Jurkat, Clone E6-1 (cell line): ENCODE measurements at regions not wholly inside any gene's neighbourhood (a gene's known extent, or its start where the extent isn't known, plus 50 kb on each side); places are given as distances from the start of the nearest gene placed in this dataset.
"Not testable (repeated sequence)": the region's sequence is repeated elsewhere in the genome, so short reads cannot be mapped to it uniquely, and the experiment has no call there.

Source experiments
- DNase-seq: peaks from one replicate; pipeline ENCODE4 v3.0.0-alpha.2; 2011; ENCODE audit warnings: low read depth, low spot score
- H3K4me3 ChIP-seq: 2 replicates; pipeline ENCODE4 v1.5.1; 2011; ENCODE audit warnings: mild to moderate bottlenecking, low read length, control low read depth, moderate library complexity

DNA sequence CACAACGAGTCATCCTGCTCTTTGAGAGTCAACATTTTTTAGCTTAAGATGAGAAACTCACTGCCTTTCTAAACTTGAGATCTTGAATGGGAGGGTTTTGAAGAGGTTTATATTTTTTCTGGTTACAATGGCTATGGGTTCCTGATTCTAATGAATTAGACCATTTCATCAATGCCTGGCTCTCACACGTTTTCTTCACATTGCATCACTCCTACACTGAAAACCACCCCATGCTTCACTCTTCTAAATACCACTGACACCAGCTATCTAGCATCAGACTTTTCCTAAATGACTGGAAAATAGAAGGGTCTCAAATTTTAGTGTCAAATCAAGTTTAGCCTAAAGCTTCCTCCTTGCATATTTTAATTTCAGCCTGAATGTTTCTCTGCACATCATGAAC, 606.1 kb upstream of the USP24 start:
- DNase-seq = no peak
- no peak overlapping the region for H3K4me3 ChIP-seq

DNA sequence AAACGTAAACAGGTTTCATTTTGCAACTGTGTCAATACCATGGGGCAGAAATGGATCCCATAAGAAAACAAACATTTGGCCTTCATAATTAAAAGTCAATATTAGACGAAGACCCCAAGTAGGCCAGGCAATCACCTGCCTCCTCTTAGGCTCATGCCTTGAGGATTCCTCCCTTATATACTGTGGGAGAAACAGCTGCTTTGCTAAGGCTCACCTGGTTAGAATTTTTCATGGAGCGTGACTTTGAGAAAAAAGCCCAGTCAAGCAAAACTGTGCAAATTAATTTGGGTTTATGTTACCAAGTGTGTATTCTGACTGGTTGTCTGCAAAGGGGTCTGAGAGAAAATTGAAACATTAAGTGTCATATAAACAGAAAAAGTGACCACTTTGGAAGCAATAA, 605.3 kb upstream of the USP24 start:
- no peak overlapping the region for H3K4me3 ChIP-seq
- no peak for DNase-seq

DNA sequence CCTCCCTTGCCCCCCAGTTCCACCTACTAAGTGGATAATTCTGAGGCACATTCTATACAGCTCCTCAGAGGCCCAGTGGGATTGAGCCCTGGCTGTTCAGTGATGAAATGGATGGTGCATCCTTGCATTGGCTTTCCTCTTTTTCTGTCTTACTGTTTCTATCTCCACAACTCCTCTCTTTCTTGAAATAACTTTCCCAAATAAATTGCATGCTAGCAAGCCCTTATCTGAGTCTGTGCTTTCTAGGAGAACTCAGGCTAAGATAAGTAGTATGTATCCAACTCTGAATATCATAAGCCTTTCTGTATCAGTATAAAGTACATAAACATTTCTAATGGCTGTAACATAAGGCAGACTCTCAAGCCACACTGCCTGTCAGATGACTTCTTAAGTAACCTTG, 603.8 kb upstream of the USP24 start:
- no peak overlapping the region for H3K4me3 ChIP-seq
- DNase-seq = no peak

DNA sequence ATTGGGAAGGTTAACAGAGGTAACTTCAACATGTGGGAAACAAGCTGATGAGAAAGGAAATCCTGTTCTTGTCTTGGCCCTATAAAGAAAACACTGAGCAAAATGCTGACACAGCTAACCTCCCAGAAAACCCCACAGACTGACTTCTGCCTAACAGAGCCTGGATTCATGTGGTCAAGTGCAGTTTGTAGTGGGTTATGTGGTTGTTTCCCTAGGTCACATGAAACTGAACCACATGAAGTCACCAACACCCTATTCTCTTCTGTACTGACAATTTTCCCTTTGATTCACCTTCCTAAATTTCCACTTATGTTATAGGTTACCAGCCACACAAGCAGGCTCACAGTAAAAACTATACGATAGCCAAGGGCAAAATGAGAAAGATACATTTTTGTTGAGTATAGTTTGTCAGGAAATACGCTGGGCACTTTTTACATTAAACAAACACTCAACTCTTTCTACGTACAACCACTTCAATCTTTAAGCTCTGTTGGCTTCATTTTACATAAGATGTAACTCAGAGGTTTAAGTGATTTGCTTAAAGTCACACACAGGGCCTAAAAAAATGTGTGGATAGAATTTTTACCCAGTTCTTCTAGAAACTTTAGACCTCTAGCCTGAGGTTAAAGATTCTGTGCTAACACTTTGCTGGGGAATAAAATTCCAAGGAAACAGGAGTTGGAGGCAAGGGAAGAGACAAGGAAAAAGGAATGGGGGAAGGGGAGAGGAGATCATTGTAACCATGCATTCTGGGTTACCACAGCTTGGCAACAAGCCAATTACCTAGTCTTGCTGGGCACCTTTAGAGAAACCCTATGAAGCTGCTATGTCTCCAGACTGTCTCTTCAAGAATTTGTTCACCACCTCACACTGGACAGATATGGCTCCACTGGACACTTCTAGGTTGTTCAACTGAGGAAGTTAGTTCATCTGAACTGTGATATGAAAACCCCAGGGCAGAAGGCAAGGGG, 601.6 kb upstream of the USP24 start:
- DNase-seq = peak; percentile 84
- H3K4me3 ChIP-seq = no peak overlapping the region

DNA sequence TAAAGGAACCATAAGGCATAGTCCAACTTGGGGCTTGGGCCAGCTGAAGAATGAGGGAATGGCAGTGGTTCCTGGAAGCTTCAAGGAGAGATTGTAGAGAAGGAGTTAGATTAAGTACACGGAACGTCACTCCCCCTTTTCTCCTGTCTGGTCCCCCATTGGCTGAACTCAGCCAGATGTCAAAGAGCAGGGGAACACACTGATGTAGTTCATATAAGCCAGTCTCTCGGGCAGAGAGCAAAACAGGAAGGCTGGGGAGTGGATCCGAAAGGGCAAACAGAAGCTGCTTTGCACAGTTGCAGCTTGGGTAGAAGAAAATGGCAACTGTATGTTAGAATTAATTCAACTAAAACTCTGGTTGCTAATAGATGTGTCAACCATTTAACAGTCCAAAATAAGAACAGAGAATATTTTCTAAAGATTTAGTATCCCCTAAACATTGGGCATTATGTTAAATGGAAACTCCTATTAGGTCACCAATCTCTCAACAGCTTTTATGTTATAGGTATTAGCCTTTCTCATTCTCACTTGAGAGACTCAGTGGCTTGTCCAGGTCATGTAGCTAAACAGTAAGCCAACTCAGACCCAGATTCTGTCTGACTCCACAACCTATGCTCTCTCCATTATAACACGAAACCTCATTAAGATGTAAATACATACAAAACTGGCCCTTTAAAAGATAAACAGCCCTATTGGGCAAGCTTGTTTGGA, 600.7 kb upstream of the USP24 start:
- H3K4me3 ChIP-seq = no peak overlapping the region
- no peak for DNase-seq

DNA sequence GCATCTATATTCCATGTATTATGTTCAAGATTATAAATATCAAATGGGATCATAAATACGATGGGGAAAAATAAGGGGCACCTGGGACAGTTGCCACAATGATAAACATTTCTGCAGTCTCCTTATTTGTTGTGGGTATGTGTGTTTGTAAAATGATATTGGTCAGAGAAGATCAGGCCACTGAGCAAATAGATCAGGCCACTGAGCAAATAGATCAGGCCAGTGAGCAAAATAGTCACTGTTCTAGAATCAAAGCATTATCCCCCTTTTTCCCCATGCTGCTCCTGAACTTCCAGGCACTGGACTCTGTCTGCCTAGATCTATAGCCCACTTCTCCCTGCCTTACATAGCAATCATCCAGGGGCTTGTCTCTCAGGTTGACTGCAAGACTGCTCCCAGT, 599.8 kb upstream of the USP24 start:
- no peak overlapping the region for H3K4me3 ChIP-seq
- DNase-seq = no peak

DNA sequence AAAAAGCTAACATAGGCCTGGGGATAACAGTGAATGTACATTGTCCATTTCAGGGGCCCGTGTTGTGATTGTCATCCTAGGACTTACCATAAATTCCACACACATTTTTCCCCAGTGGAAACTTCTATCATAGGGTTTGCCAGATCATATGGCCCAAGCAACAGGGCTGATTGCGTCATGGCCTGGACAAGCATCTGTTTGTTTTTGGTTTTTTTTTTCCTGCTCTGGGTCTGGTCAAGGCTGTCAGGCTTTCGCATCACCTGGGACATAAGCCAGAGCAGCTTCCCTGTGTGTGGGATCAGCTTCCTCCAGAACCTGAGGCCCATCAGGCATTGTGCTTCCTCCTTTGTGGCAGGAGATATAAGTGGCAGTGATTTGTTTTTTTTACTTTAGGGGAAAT, 598.5 kb upstream of the USP24 start:
- no peak for DNase-seq
- H3K4me3 ChIP-seq = no peak overlapping the region

DNA sequence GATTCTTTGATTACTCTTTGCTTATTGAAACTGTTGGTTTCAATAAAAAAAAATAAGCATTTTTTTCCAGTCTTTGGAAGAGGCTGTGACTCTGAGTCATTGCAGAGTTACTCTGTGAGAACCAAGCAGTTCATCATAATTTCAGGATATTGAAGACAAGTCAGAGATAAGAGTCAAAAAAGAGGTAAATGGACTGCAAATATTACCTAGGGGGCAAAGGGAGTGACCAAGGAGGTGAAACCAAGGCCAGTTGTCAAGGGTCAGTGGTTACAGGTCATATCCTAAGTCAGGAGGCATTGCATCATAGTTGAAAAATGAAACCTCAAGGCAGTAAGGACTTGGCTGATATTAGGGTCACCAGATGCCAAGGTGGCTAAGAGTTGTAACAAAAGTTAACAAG, 597.1 kb upstream of the USP24 start:
- no peak for DNase-seq
- no peak overlapping the region for H3K4me3 ChIP-seq

DNA sequence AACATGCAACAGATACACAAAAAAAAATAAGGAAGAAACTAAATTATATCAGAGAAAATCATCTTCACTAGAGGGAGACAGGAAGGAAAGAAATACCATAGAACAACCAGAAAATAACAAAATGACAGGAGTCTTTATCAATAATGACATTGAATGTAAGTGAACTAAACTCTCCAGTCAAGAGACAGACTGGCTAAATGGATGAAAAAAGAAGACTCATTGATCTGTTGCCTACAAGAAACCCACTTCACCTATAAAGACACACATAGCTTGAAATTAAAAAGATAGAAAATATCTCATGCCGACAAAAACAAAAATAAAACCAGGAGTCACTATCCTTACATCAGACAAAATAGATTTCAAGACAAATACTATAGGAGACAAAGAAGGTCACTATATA, 593.1 kb upstream of the USP24 start:
- no peak overlapping the region for H3K4me3 ChIP-seq
- no peak for DNase-seq

DNA sequence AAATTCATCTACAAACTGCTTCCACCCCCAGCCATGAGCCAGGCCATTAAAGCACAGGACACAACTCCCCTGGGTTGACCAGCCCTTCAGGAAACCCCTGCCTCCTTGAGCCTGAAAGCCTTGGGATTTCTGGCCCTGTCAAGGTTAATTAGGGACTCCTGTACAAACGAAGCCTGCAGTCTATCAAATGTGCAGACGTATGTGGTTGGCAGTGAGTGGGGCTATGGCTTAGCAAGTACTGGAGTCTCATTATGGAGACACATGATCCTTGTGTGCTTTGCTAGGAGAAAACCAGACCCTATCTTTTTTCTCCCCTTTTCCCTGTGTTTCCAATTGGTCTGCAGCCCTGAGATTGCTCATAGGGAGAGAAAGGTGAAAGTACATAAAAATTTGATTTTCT, 588.3 kb upstream of the USP24 start:
- DNase-seq = no peak
- H3K4me3 ChIP-seq = no peak overlapping the region

DNA sequence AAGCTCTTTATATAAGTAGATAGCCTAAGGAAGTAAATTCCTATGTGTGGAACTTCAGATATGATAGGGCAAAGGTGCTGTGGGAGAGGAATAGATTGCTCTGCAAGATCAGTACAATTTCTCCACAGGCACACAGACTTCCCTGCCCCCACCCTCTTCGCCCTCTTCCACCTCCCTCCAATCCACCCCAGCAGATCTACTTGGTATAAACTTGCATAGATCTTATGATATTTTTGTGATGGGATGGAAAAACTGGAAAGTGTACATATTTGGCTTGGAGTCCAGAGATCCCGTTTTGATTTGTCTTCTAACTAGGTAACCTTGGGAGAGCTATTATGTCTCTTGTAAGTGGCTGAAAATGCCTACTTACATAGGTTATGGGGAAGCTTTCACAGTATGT, 586.3 kb upstream of the USP24 start:
- DNase-seq = no peak

DNA sequence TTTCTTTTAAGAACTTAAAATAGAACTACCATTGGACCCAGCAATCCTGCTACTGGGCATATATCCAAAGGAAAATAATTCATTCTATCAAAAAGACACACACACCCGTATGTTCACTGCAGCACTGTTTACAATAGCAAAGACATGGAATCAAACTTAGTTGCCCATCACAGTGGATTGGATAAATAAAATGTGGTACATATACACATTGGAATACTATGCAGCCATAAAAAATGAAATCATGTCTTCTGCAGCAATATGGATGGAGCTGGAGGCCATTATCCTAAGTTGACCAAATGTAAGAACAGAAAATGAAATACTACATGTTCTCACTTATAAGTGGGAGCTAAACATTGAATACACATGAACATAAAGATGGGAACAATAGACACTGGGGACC, 585.3 kb upstream of the USP24 start:
- DNase-seq = no peak
- H3K4me3 ChIP-seq = no peak overlapping the region

More for the DNA sequence above, 586.3 kb upstream of the USP24 start:
- H3K4me3 ChIP-seq = no peak overlapping the region

DNA sequence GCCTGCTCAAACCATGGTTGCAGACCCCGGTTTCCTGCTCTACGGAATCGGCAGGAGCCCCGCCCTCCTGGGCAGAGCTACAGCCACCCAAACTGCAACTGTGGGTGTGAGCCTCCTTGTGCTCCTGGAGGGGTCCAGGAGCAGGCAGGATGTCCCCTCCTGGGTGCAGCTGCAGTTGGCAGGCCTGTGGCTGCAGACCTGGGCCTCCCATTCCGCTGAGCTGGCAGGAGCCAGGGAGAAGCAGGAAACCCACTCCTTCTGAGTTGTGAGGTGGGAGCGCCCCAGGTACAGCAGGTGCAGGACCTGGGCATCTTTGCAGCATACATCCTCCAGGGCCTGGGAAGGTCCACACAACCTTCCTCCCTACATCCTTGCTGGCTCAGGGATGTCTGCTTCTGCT, 578.7 kb upstream of the USP24 start:
- DNase-seq = no peak
- H3K4me3 ChIP-seq = no peak overlapping the region

DNA sequence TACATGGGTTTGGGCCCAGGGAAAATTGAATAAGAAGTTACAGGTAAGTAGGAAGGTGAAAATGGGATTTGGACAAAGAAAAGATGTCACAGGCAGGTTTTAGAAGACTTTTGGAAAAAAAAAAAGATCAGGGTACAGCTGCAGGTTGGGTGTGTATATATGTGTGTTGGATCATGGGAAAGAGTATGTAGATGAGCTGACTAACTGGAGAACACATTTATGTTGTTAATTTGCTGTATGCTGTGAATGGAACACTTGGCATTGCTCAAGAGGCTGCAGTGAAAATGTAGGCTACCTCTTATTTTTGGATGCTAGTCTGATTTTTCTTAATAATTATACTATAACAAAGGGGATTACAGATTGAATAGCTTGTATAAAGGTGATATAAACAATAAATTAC, 577.7 kb upstream of the USP24 start:
- no peak for DNase-seq
- H3K4me3 ChIP-seq = no peak overlapping the region

DNA sequence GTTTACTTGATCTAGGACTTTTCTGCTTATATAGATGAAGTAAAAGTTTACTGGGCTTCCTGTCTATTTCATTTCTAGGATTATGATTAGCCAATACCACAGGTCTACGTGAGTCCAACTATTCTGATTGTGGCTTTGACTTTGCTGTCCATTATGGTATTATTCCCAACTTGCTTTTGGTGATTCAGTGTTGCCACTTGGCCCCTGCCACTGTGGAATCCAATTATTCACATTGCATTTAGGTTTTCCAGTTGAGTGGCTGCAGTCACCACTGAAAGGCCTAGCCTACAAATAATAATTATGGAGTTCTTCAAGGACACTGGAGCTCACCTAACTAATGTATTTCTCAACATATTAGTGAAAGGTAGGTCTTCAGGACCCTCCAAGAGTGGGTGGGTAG, 574.3 kb upstream of the USP24 start:
- DNase-seq = no peak
- no peak overlapping the region for H3K4me3 ChIP-seq

DNA sequence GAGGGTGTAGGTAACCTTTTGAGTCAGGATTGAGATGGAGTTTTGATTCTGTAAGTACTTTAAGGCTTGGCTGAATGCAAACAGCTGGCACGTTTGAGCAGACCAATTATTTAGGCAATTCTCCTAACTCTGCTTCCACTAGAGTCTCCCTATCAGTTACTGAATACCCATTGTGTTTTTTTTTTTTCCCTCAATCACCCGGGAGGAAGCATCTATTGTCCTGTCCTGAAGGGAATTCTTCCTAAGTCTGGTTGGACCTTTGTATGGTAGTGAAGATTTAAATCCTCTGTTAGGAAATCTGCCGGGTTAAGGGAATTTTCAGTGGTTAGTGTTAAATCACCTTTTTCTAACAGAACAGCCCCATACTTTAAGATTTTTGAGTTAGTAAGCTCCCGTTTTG, 571.2 kb upstream of the USP24 start:
- no peak for DNase-seq
- no peak overlapping the region for H3K4me3 ChIP-seq

DNA sequence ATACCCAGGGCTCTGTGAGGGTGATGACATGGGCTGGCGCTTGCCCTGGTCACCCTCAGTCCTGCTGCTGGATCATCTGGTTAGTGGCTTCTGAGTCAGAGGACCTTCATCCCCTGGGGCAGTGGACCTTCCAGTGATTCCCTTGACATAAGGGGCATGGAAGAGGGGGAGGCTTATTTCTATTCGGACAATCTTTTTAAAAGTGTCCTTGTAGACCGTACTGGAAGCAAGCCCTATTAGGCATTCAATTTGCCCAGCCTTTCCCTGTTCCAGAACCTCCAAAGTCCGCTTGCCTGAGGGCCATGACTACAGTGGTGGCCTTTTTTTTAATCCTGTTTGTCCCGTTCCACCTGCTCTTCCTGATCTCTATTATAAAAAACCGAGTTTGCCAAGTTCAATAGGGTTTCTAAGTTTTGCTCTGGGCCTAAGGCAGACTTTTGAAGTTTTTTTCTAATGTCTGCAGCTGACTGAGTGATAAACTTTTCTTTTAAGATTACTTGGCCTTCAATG, 569.8 kb upstream of the USP24 start:
- H3K4me3 ChIP-seq, DNase-seq: not testable (repeated sequence)

DNA sequence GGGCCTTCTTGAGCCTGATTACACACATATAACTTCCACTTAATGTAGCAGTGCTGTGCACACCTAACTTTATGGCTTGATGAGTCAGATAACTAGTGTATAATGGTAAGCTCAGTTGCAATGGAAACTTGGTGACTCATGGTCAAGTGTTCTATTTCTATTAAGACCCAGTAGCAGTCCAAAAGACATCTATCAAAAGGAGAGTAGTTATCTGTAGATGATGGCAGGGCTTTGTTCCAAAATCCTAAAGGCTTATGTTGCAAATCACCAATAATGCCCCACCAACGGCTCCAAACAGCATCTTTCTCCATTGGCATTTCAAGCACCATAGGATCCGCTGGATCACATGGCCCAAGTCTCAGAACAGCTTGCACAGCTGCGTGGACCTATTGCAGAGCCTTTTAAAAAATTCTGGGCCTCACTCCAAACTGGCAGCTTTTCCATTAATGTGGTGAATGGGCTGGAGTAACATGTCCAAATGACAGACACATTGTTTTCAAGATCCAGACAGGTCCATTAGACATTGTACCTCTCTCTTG, 566.8 kb upstream of the USP24 start:
- H3K4me3 ChIP-seq = no peak overlapping the region
- DNase-seq = no peak

DNA sequence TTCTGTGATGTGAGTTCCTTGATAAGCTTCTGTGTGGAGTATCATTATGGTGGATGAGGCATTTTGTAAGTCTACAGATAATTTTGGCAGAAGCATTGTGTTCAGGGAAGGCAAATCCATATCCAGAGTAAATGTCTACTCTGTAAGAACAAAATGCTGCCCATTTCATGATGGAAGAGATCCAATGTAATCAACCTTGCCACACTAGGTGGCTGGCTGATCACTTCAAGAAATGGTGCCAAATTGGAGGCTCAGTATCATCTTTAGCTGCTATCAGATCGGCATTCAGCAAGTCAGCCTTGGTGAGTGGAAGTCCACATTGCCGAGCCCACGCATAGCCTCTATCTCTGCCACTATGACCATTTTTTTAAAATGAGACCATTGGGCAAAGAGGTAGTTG, 565.8 kb upstream of the USP24 start:
- no peak for DNase-seq
- H3K4me3 ChIP-seq = no peak overlapping the region

DNA sequence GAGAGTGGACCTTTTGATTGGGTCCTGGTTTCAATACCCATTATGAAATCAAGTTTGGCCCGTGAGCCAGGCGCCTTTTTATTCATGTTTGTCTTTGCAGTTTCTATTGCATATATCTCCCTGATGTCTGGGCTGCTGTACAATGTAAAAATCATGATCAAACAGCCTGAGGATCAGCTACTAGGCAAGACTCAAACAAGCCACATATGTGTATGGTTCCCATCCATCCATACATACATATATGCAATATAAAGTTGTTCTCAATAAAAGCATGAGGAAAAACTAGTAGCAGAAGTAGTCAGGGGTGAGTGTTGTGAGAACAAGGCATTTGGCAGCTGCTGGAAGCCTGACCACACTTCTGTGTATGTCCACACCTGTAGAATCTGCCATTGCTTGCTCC, 562.4 kb upstream of the USP24 start:
- DNase-seq = no peak
- no peak overlapping the region for H3K4me3 ChIP-seq
